Ishikawa (cell line): ENCODE measurements at regions not wholly inside any gene's neighbourhood (a gene's known extent, or its start where the extent isn't known, plus 50 kb on each side); places are given as distances from the start of the nearest gene placed in this dataset.

Experiments
- CEBPB ChIP-seq: IDR thresholded peaks from 2 replicates; pipeline ENCODE4 v1.6.1; 2012
- CREB1 ChIP-seq: IDR thresholded peaks from 2 replicates; pipeline ENCODE4 v1.6.1; 2012; ENCODE audit warnings: low read depth
- EGR1 ChIP-seq: IDR thresholded peaks from 2 replicates; pipeline ENCODE4 v1.6.1; 2012
- EP300 ChIP-seq: IDR thresholded peaks from 2 replicates; pipeline ENCODE4 v1.6.1; 2012; ENCODE audit warnings: borderline replicate concordance
- FOXM1 ChIP-seq: IDR thresholded peaks from 2 replicates; pipeline ENCODE4 v1.6.1; 2012; ENCODE audit warnings: low read depth, borderline replicate concordance
- NFIC ChIP-seq: IDR thresholded peaks from 2 replicates; pipeline ENCODE4 v1.6.1; 2012
- RAD21 ChIP-seq: IDR thresholded peaks from 2 replicates; pipeline ENCODE4 v1.6.1; 2012; ENCODE audit warnings: low read depth
- TAF1 ChIP-seq: IDR thresholded peaks from 2 replicates; pipeline ENCODE4 v1.6.1; 2012; ENCODE audit warnings: low read depth, mild to moderate bottlenecking
- TCF12 ChIP-seq: IDR thresholded peaks from 2 replicates; pipeline ENCODE4 v1.6.1; 2012; ENCODE audit warnings: low read depth
- TEAD4 ChIP-seq: IDR thresholded peaks from 2 replicates; pipeline ENCODE4 v1.6.1; 2012
- YY1 ChIP-seq: IDR thresholded peaks from 2 replicates; pipeline ENCODE4 v1.6.1; 2012; ENCODE audit warnings: low read depth
- ZBTB7A ChIP-seq: IDR thresholded peaks from 2 replicates; pipeline ENCODE4 v1.6.1; 2012; ENCODE audit warnings: low read depth
- TF ChIP-seq, protein P1 (sequence below): IDR thresholded peaks from 2 replicates; pipeline ENCODE4 v1.6.1; 2012
- TF ChIP-seq, protein P2 (sequence below): IDR thresholded peaks from 2 replicates; pipeline ENCODE4 v1.6.1; 2012; ENCODE audit warnings: low read depth, mild to moderate bottlenecking
- TF ChIP-seq, protein P3 (sequence below): IDR thresholded peaks from 2 replicates; pipeline ENCODE4 v1.6.1; 2012

DNA sequence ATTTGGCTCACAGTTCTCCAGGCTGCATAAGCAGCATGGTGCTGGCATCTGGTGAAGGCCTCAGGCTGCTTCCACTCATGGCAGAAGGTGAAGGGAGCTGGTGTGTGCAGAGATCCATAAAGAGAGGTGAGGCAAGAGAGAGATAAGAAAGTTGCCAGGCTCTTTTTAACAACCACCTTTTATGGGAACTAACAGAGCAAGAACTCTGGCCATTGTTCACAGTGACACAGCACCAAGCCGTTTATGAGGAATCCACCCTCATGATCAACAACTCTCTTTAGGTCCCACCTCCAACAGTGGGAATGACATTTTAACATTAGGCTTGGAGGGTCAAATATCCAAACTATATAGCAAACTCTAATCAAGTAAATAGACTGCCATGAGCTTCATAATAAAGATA lies 557.2 kb upstream of the SUCLG2 start:
- TF ChIP-seq, protein P1, sequence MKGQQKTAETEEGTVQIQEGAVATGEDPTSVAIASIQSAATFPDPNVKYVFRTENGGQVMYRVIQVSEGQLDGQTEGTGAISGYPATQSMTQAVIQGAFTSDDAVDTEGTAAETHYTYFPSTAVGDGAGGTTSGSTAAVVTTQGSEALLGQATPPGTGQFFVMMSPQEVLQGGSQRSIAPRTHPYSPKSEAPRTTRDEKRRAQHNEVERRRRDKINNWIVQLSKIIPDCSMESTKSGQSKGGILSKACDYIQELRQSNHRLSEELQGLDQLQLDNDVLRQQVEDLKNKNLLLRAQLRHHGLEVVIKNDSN = no peak
- no peak for TF ChIP-seq YY1
- TF ChIP-seq TCF12 = no peak
- TF ChIP-seq NFIC = no peak
- no peak for TF ChIP-seq ZBTB7A
- TF ChIP-seq TEAD4 = no peak
- TF ChIP-seq EGR1 = no peak
- TF ChIP-seq RAD21 = no peak
- no peak for TF ChIP-seq FOXM1

DNA sequence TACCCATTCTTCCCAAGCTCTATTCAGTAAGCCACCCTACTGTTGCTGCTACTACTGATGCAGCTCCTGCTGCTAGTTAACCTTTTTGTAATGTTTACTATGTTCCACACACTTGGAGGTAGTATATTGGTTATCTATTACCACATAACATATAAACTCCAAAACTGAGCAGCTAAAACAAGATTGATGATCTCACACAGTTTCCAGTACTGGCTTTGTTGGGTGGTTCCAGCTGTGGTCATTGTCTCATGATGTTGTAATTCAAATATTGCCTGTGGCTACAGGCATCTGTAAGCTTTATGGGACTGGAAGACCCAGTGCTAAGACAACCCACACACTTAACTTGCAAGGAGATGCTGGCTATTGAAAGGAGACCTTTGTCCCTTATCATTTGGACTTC lies 556.2 kb upstream of the SUCLG2 start:
- TF ChIP-seq NFIC = no peak
- TF ChIP-seq, protein P1 = no peak
- no peak for TF ChIP-seq EP300
- TF ChIP-seq FOXM1 = no peak
- TF ChIP-seq, protein P2, sequence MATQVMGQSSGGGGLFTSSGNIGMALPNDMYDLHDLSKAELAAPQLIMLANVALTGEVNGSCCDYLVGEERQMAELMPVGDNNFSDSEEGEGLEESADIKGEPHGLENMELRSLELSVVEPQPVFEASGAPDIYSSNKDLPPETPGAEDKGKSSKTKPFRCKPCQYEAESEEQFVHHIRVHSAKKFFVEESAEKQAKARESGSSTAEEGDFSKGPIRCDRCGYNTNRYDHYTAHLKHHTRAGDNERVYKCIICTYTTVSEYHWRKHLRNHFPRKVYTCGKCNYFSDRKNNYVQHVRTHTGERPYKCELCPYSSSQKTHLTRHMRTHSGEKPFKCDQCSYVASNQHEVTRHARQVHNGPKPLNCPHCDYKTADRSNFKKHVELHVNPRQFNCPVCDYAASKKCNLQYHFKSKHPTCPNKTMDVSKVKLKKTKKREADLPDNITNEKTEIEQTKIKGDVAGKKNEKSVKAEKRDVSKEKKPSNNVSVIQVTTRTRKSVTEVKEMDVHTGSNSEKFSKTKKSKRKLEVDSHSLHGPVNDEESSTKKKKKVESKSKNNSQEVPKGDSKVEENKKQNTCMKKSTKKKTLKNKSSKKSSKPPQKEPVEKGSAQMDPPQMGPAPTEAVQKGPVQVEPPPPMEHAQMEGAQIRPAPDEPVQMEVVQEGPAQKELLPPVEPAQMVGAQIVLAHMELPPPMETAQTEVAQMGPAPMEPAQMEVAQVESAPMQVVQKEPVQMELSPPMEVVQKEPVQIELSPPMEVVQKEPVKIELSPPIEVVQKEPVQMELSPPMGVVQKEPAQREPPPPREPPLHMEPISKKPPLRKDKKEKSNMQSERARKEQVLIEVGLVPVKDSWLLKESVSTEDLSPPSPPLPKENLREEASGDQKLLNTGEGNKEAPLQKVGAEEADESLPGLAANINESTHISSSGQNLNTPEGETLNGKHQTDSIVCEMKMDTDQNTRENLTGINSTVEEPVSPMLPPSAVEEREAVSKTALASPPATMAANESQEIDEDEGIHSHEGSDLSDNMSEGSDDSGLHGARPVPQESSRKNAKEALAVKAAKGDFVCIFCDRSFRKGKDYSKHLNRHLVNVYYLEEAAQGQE = no peak
- no peak for TF ChIP-seq YY1
- TF ChIP-seq, protein P3, sequence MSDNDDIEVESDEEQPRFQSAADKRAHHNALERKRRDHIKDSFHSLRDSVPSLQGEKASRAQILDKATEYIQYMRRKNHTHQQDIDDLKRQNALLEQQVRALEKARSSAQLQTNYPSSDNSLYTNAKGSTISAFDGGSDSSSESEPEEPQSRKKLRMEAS = no peak
- no peak for TF ChIP-seq TAF1
- no peak for TF ChIP-seq CREB1
- no peak for TF ChIP-seq TEAD4
- no peak for TF ChIP-seq RAD21
- TF ChIP-seq CEBPB = no peak
- TF ChIP-seq ZBTB7A = no peak
- no peak for TF ChIP-seq EGR1
- no peak for TF ChIP-seq TCF12

DNA sequence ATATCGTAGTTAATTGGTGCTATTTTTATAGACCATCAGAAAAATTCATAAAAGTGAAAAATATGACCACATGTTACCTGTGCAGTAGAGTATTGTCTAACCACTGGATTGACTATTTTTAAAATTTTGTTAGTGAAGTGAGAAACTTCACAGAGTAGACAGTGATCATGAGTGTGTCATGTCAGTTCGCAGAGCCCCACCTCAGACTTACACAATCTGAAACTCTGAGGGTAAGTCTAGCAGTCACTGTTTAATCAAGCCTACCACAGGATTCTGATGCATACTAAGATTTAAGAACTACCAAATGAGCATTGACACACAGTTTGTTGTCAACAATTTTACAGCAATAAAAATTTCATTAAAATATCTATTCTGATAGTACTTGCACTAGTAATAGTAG lies 552.9 kb upstream of the SUCLG2 start:
- TF ChIP-seq, protein P2 = no peak
- TF ChIP-seq TCF12 (no peak), RAD21 (no peak), EGR1 (no peak), TAF1 (no peak), TEAD4 (no peak), EP300 (no peak), CREB1 (no peak), NFIC (no peak), FOXM1 (no peak), CEBPB (no peak), YY1 (no peak)
- TF ChIP-seq, protein P3 = no peak
- TF ChIP-seq, protein P1 = no peak

DNA sequence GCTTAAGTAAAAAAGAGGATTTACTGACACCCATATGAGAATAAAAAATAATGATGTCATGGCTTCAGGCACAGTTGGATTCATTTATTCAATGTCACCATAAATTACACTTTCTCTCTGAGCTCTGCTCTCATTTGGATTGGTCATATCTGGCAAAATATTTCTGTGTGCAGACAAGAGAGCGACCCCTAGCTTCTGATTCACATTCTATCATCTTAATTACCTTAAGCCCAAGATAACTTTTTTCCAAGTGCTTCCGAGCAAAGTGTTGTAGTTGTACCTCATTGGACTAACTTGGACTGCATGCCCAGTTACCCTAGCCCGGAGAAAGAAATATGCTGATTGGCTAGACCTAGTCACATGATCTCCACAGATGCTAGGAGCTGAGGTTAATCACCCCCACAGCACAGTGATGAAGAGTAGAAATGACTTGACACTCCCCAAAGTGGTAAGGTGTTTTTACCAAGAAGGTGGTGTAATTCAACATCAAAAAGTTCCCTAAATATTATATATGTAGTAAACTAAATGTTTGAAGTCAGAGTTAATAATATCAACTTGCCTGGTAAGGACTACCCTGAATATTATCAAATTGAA lies 552.2 kb upstream of the SUCLG2 start:
- TF ChIP-seq, protein P2 = no peak
